Fibroblast of lung (primary cell): ENCODE measurements at regions not wholly inside any gene's neighbourhood (a gene's known extent, or its start where the extent isn't known, plus 50 kb on each side); places are given as distances from the start of the nearest gene placed in this dataset.

Experiments
- DNase-seq, 2 donors: peaks; one replicate each; pipeline versions ENCODE4 v3.0.0 to v3.0.0-alpha.2; 2010; ENCODE audit warnings: low read depth in 2 of 2
- H2AFZ ChIP-seq: 2 replicates; pipeline ENCODE4 v1.5.1; 2012; ENCODE audit warnings: low read length, control low read depth, inconsistent platforms
- H3K27ac ChIP-seq: 2 replicates; pipeline ENCODE4 v1.5.1; 2011; ENCODE audit warnings: low read length, control low read depth; ENCODE audit not compliant: insufficient read depth
- H3K27me3 ChIP-seq: 2 replicates; pipeline ENCODE4 v1.5.1; 2011; ENCODE audit warnings: mild to moderate bottlenecking, low read length; ENCODE audit not compliant: control insufficient read depth, insufficient read depth
- H3K36me3 ChIP-seq: 2 replicates; pipeline ENCODE4 v1.5.1; 2011; ENCODE audit warnings: low read length; ENCODE audit not compliant: control insufficient read depth, insufficient read depth
- H3K4me1 ChIP-seq: 2 replicates; pipeline ENCODE4 v1.5.1; 2011; ENCODE audit warnings: low read length; ENCODE audit not compliant: control insufficient read depth, insufficient read depth; ENCODE audit errors: extremely low read depth
- H3K4me2 ChIP-seq: 2 replicates; pipeline ENCODE4 v1.5.1; 2011; ENCODE audit warnings: low read length, control low read depth; ENCODE audit not compliant: insufficient read depth; ENCODE audit errors: extremely low read depth
- H3K4me3 ChIP-seq, 4 experiments: fragments of 200-600 bp in 1 of 4; sonication (generic) in 1 of 4; replicated peaks in 1 of 4; 2 replicates each; pipeline ENCODE4 v1.5.1; 2011 to 2016; ENCODE audit warnings: low read length in 4 of 4, low read depth in 3 of 4, mild to moderate bottlenecking in 3 of 4, control low read depth in 2 of 4, inconsistent platforms in 1 of 4, mixed read lengths in 1 of 4; ENCODE audit not compliant: insufficient read depth in 1 of 4; ENCODE audit errors: control extremely low read depth in 1 of 4
- H3K79me2 ChIP-seq: 2 replicates; pipeline ENCODE4 v1.5.1; 2012; ENCODE audit warnings: mild to moderate bottlenecking, low read length, inconsistent platforms; ENCODE audit not compliant: control insufficient read depth, insufficient read depth
- H3K9ac ChIP-seq: 2 replicates; pipeline ENCODE4 v1.5.1; 2011; ENCODE audit warnings: mild to moderate bottlenecking, low read length, control low read depth; ENCODE audit not compliant: insufficient read depth
- H3K9me3 ChIP-seq: 2 replicates; pipeline ENCODE4 v1.5.1; 2012; ENCODE audit warnings: low read depth, low read length; ENCODE audit not compliant: control insufficient read depth, insufficient read depth
- H4K20me1 ChIP-seq: 2 replicates; pipeline ENCODE4 v1.5.1; 2011; ENCODE audit warnings: low read length; ENCODE audit not compliant: control insufficient read depth, insufficient read depth; ENCODE audit errors: extremely low read depth
- EZH2 ChIP-seq: IDR thresholded peaks from 2 replicates; pipeline ENCODE4 v1.5.1; 2012; ENCODE audit warnings: low read length, control low read depth, mild to moderate bottlenecking; ENCODE audit errors: missing control alignments
- TF ChIP-seq, protein P1 (sequence below), 2 donors: IDR thresholded peaks in 1 of 2; conservative IDR thresholded peaks in 1 of 2; 1 replicate in 1 of 2; 2 replicates in 1 of 2; pipeline ENCODE4 v1.5.1; 2011 to 2012; ENCODE audit warnings: low read length in 2 of 2, control low read depth in 1 of 2, inconsistent platforms in 1 of 2, low read depth in 1 of 2, mild to moderate bottlenecking in 1 of 2

DNA sequence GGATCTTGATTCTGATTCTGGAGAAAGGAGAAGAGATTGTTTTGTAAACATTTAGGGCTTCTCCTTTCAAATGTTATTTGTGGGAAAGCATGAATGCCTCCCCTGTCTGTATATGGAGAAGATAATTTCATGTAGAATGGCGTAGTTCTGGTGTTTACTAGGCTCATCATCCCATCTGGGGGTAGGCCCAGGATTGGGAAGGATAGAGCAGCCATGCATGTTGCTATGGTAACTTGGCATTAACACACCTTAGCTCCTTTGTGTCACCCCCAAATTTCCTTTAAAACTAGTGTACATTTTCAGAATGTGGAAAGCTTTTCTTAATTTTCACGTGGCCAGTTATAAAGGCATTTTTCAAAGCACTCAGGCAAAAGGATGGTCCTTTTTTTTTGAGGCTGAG is 57.5 kb upstream of the EED start:
- TF ChIP-seq, protein P1, sequence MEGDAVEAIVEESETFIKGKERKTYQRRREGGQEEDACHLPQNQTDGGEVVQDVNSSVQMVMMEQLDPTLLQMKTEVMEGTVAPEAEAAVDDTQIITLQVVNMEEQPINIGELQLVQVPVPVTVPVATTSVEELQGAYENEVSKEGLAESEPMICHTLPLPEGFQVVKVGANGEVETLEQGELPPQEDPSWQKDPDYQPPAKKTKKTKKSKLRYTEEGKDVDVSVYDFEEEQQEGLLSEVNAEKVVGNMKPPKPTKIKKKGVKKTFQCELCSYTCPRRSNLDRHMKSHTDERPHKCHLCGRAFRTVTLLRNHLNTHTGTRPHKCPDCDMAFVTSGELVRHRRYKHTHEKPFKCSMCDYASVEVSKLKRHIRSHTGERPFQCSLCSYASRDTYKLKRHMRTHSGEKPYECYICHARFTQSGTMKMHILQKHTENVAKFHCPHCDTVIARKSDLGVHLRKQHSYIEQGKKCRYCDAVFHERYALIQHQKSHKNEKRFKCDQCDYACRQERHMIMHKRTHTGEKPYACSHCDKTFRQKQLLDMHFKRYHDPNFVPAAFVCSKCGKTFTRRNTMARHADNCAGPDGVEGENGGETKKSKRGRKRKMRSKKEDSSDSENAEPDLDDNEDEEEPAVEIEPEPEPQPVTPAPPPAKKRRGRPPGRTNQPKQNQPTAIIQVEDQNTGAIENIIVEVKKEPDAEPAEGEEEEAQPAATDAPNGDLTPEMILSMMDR (conservative IDR thresholded peaks at IDR 0.05 in 1 of 2, IDR thresholded peaks at IDR 0.05 in 1 of 2; ENCODE audit: low read depth in 1 of 2, low read length in 2 of 2), result no peak
- no peak for TF ChIP-seq EZH2
- H3K9me3 ChIP-seq, result no peaks in the 10 kb centered on the region
- H3K4me1 ChIP-seq, result no peaks in the 10 kb centered on the region
- H3K27me3 ChIP-seq, result no peaks in the 10 kb centered on the region
- no peak overlapping the region for H3K9ac ChIP-seq
- no peak overlapping the region for H3K4me2 ChIP-seq
- no peaks in the 10 kb centered on the region for H3K36me3 ChIP-seq
- H3K4me3 ChIP-seq, result no peak overlapping the region
- DNase-seq, result no peak
- H3K79me2 ChIP-seq, result no peaks in the 10 kb centered on the region
- no peak overlapping the region for H2AFZ ChIP-seq
- no peaks in the 10 kb centered on the region for H4K20me1 ChIP-seq
- no peak overlapping the region for H3K27ac ChIP-seq

- Histone ChIP-seq H4K20me1 (no peaks in the 10 kb centered on the region), H2AFZ (no peak overlapping the region), H3K4me3 (no peak overlapping the region), H3K79me2 (no peaks in the 10 kb centered on the region), H3K9me3 (no peaks in the 10 kb centered on the region), H3K27ac (no peak overlapping the region), H3K4me1 (no peaks in the 10 kb centered on the region), H3K4me2 (no peak overlapping the region), H3K9ac (no peak overlapping the region), H3K36me3 (no peaks in the 10 kb centered on the region), H3K27me3 (no peaks in the 10 kb centered on the region)
- TF ChIP-seq, protein P1 (conservative IDR thresholded peaks at IDR 0.05 in 1 of 2, IDR thresholded peaks at IDR 0.05 in 1 of 2; ENCODE audit: low read depth in 1 of 2, low read length in 2 of 2), result no peak
- TF ChIP-seq EZH2, result no peak
- DNase-seq, result no peak
Measured at GRCh38 chr11:86186386-86186785, 58.2 kb upstream of the EED start.

DNA sequence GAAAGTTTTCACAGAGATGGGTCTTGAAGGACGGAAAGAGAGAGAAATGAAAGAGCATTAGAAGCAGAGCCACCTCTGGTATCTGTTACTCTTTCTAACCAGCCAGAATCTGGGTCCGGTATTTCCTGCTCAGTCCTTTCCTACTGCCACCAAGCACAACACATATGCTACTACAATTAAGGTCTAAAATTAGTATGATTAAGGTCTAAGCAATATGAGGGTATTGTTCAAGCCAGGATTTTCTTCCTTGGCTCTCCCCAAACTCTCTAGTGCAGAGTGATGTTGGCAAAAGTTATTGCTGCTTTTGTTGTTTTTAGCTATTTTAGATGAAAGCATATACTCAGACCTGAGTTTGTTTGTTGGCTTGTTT is 59.2 kb upstream of the EED start:
- Histone ChIP-seq H3K9ac (no peak overlapping the region), H4K20me1 (no peaks in the 10 kb centered on the region), H3K9me3 (no peaks in the 10 kb centered on the region), H2AFZ (no peak overlapping the region), H3K36me3 (no peaks in the 10 kb centered on the region), H3K4me3 (no peak overlapping the region), H3K27ac (no peak overlapping the region), H3K4me2 (no peak overlapping the region), H3K79me2 (no peaks in the 10 kb centered on the region), H3K4me1 (no peaks in the 10 kb centered on the region), H3K27me3 (no peaks in the 10 kb centered on the region)
- no peak for TF ChIP-seq EZH2
- TF ChIP-seq, protein P1 (conservative IDR thresholded peaks at IDR 0.05 in 1 of 2, IDR thresholded peaks at IDR 0.05 in 1 of 2; ENCODE audit: low read depth in 1 of 2, low read length in 2 of 2), result no peak
- no peak for DNase-seq
